SH-SY5Y (cell line): ENCODE measurements at regions not wholly inside any gene's neighbourhood (a gene's known extent, or its start where the extent isn't known, plus 50 kb on each side); places are given as distances from the start of the nearest gene placed in this dataset.

Experiments
- GATA2 ChIP-seq: IDR thresholded peaks from 2 replicates; pipeline ENCODE4 v1.6.1; 2011; ENCODE audit warnings: mild to moderate bottlenecking, low read depth, low read length
- GATA3 ChIP-seq: IDR thresholded peaks from 2 replicates; pipeline ENCODE4 v1.6.1; 2011; ENCODE audit warnings: low read depth, mild to moderate bottlenecking, low read length, moderate library complexity

- TF ChIP-seq GATA2 = no peak
- no peak for TF ChIP-seq GATA3
Observed at GRCh38 chr14:62099091-62099490, 336.9 kb downstream of the SNAPC1 start.
